ENCODE measurements at regions not wholly inside any gene's neighbourhood (a gene's known extent, or its start where the extent isn't known, plus 50 kb on each side); places are given as distances from the start of the nearest gene placed in this dataset.

DNA sequence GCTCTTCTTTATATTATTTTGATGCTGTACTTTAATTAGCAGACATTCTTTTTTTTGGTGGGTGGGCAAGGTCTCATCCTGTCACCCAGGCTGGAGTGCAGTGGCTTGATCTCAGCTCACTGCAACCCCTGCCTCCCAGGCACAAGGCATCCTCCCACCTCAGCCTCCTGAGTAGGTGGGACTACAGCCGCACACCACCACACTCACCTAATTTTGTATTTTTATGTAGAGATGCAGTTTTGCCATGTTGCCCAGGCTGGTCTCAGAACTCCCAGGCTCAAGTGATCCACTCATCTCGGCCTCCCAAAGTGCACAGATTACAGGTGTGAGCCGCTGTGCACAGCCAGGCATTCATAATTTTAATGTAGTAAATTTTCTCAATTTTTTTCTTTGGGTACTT, 608.1 kb downstream of the ZNF385D start:
- H3K9me3 ChIP-seq (ENCODE audit: insufficient read depth in 2 of 2, low read depth in 1 of 2, low read length in 1 of 2), result 0 out of 4 replicates have a peak, but pooled peaks cover 0 to 2% of the 10 kb centered on the region in 2 experiments
- no peak overlapping the region for H2BK120ac ChIP-seq (replicated peaks; ENCODE audit: low read depth, low read length)
- H3K4ac ChIP-seq (replicated peaks; ENCODE audit: insufficient read length, low read depth, low read length), result no peak overlapping the region
- H2BK5ac ChIP-seq (ENCODE audit: low read depth, low read length), result no peak overlapping the region
- no peak overlapping the region for H4K8ac ChIP-seq (ENCODE audit: extremely low read depth, insufficient read depth, low read length)
- no peaks in the 10 kb centered on the region for H3K23me2 ChIP-seq (ENCODE audit: low read depth, low read length)
- H3K36me3 ChIP-seq (ENCODE audit: control insufficient read depth in 2 of 4, insufficient read depth in 4 of 4, low read length in 3 of 4), result no peaks in the 10 kb centered on the region
- no peak overlapping the region for H3K18ac ChIP-seq (ENCODE audit: extremely low read depth, low read length)
- no peaks in the 10 kb centered on the region for H3K79me1 ChIP-seq (ENCODE audit: low read depth, low read length)
- peaks cover 0 to 5% (median 2%) of the 10 kb centered on the region in 4 experiments; a peak in 3 of 7 replicates for H3K4me1 ChIP-seq (replicated peaks in 1 of 4; ENCODE audit: control insufficient read depth in 3 of 4, insufficient read depth in 4 of 4, low read length in 3 of 4)
- H2BK12ac ChIP-seq (ENCODE audit: low read depth, low read length), result no peak overlapping the region
- FAIRE-seq (no peak), DNase-seq (ENCODE audit: low read depth in 1 of 2, low spot score in 2 of 2) (no peak)
- no peak overlapping the region for H3K9ac ChIP-seq (replicated peaks in 1 of 4; ENCODE audit: extremely low read depth in 1 of 4, low read depth in 3 of 4, low read length in 3 of 4)
- no peak overlapping the region for H3K27ac ChIP-seq (ENCODE audit: low read depth, low read length)
- H2BK15ac ChIP-seq (ENCODE audit: low read length), result no peak overlapping the region
- H4K20me1 ChIP-seq (replicated peaks in 1 of 2; ENCODE audit: control insufficient read depth in 1 of 2, insufficient read depth in 2 of 2, low read length in 2 of 2), result no peaks in the 10 kb centered on the region
- no peak overlapping the region for H2AFZ ChIP-seq (ENCODE audit: low read length)
- POLR2A ChIA-PET (ENCODE audit: partially characterized antibody), result no interaction called here
- 87% methylated on average over 3 of the region's 3 CpGs; no CpG with 5 or more reads in 1 of the 2 experiments for WGBS, 2 experiments (ENCODE audit: extremely low coverage in 1 of 2, insufficient coverage in 1 of 2, insufficient read length in 1 of 2, insufficient replicate concordance in 2 of 2, low coverage in 1 of 2, low lambda C conversion rate in 2 of 2, missing lambda C conversion rate in 1 of 2)
- no peak overlapping the region for H3K56ac ChIP-seq (replicated peaks; ENCODE audit: insufficient read length, low read depth, low read length)
- no peak overlapping the region for H4K91ac ChIP-seq (replicated peaks; ENCODE audit: insufficient read length, low read length)
- no peaks in the 10 kb centered on the region for H3K27me3 ChIP-seq (replicated peaks in 1 of 4; ENCODE audit: control insufficient read depth in 3 of 4, extremely low read depth in 1 of 4, insufficient read depth in 3 of 4, low read length in 3 of 4)
- no peak overlapping the region for H3K4me2 ChIP-seq (ENCODE audit: insufficient read depth in 1 of 2, low read depth in 2 of 2, low read length in 2 of 2)
- H3K4me3 ChIP-seq (ENCODE audit: extremely low read depth in 1 of 4, insufficient read depth in 2 of 4, low read depth in 3 of 4, low read length in 4 of 4), result no peak overlapping the region
- no peak overlapping the region for H3K14ac ChIP-seq (ENCODE audit: insufficient read length)
- no peak overlapping the region for H2BK20ac ChIP-seq (ENCODE audit: low read length)
- H2AK5ac ChIP-seq (ENCODE audit: low read depth, low read length), result no peak overlapping the region
- H4K5ac ChIP-seq (ENCODE audit: insufficient read length, low read depth, low read length), result no peak overlapping the region
- H3K79me2 ChIP-seq (ENCODE audit: control insufficient read depth in 1 of 2, insufficient read depth in 2 of 2, low read length in 2 of 2), result no peaks in the 10 kb centered on the region
- CTCF ChIA-PET (ENCODE audit: partially characterized antibody), result no interaction called here
- H3K23ac ChIP-seq (ENCODE audit: insufficient read length), result no peak overlapping the region
- no peak for TF ChIP-seq TCF12 (IDR thresholded peaks at IDR 0.05; ENCODE audit: low read depth, low read length)
- no peak for TF ChIP-seq TAF7 (optimal IDR thresholded peaks at IDR 0.05; ENCODE audit: borderline replicate concordance, low read depth, low read length)
- no peak for TF ChIP-seq RFX5 (IDR thresholded peaks at IDR 0.05; ENCODE audit: borderline replicate concordance, low read depth, low read length)
- no peak for TF ChIP-seq SIX5 (IDR thresholded peaks at IDR 0.05; ENCODE audit: low read depth, low read length)
- TF ChIP-seq EZH2 (IDR thresholded peaks at IDR 0.05; ENCODE audit: low read depth, low read length, severe bottlenecking), result no peak
- TF ChIP-seq RNF2 (IDR thresholded peaks at IDR 0.05; ENCODE audit: borderline replicate concordance, low read depth, low read length, missing control alignments, poor library complexity, severe bottlenecking), result no peak
- TF ChIP-seq YY1 (IDR thresholded peaks at IDR 0.05; ENCODE audit: low read depth, low read length), result no peak
- no peak for TF ChIP-seq TAF1 (IDR thresholded peaks at IDR 0.05; ENCODE audit: low read depth, low read length)
- TF ChIP-seq GTF2F1 (IDR thresholded peaks at IDR 0.05; ENCODE audit: borderline replicate concordance, low read depth, low read length), result no peak
- no peak for TF ChIP-seq E2F6 (IDR thresholded peaks at IDR 0.05)
- no peak for TF ChIP-seq RXRA (IDR thresholded peaks at IDR 0.05; ENCODE audit: insufficient read depth, low read depth, low read length)
- TF ChIP-seq GABPA (IDR thresholded peaks at IDR 0.05; ENCODE audit: borderline replicate concordance, insufficient read depth, low read length), result no peak
- no peak for TF ChIP-seq HDAC6 (IDR thresholded peaks at IDR 0.05; ENCODE audit: low read depth, low read length)
- TF ChIP-seq SIRT6 (IDR thresholded peaks at IDR 0.05; ENCODE audit: low read length), result no peak
- no peak for TF ChIP-seq MAFK (IDR thresholded peaks at IDR 0.05; ENCODE audit: low read depth, low read length)
